ENCODE measurements at regions not wholly inside any gene's neighbourhood (a gene's known extent, or its start where the extent isn't known, plus 50 kb on each side); places are given as distances from the start of the nearest gene placed in this dataset.

DNA sequence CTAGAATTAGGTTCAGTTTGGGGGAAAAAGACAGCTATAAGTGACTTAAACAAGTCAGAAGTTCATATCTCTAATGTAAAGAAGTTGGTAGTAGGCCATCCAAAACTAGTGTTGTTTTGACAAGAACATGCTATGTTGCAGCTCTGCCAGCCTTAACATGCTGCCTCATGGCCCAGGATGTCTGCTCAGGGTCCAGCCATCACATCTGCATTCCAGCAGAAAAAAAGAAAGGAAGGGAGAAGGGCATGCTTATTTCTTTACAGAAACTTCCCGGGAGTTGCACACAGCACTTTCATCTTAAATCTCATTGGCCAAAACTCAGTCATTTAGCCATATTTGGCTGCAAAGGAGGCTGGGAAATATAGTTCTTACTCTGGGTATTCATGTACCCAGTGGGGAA is 400.4 kb upstream of the PODXL start:
- TF ChIP-seq EZH2 (IDR thresholded peaks at IDR 0.05; ENCODE audit: low read length) (no peak), CTCF (optimal IDR thresholded peaks at IDR 0.05 in 1 of 3, IDR thresholded peaks at IDR 0.05 in 1 of 3, conservative IDR thresholded peaks at IDR 0.05 in 1 of 3; ENCODE audit: extremely low read depth in 1 of 3, insufficient read depth in 2 of 3, low read length in 3 of 3) (no peak)
